Hepatocyte (in vitro differentiated cells): ENCODE measurements at regions not wholly inside any gene's neighbourhood (a gene's known extent, or its start where the extent isn't known, plus 50 kb on each side); places are given as distances from the start of the nearest gene placed in this dataset.

ENCODE experiments used
- EZH2phosphoT487 ChIP-seq: fragments of 200-600 bp; sonication (generic); IDR thresholded peaks from one replicate; pipeline ENCODE4 v1.6.1; 2018; ENCODE audit warnings: antibody characterized with exemption, mild to moderate bottlenecking, low read depth, moderate library complexity; ENCODE audit not compliant: unreplicated experiment, severe bottlenecking
- TF ChIP-seq, protein P1 (sequence below): fragments of 200-600 bp; sonication (generic); IDR thresholded peaks from 2 replicates; pipeline ENCODE4 v1.5.1; 2016; ENCODE audit warnings: antibody characterized with exemption, mild to moderate bottlenecking; ENCODE audit not compliant: poor library complexity

- TF ChIP-seq, protein P1, sequence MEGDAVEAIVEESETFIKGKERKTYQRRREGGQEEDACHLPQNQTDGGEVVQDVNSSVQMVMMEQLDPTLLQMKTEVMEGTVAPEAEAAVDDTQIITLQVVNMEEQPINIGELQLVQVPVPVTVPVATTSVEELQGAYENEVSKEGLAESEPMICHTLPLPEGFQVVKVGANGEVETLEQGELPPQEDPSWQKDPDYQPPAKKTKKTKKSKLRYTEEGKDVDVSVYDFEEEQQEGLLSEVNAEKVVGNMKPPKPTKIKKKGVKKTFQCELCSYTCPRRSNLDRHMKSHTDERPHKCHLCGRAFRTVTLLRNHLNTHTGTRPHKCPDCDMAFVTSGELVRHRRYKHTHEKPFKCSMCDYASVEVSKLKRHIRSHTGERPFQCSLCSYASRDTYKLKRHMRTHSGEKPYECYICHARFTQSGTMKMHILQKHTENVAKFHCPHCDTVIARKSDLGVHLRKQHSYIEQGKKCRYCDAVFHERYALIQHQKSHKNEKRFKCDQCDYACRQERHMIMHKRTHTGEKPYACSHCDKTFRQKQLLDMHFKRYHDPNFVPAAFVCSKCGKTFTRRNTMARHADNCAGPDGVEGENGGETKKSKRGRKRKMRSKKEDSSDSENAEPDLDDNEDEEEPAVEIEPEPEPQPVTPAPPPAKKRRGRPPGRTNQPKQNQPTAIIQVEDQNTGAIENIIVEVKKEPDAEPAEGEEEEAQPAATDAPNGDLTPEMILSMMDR: no peak
- TF ChIP-seq EZH2phosphoT487: no peak
Measured at GRCh38 chr6:137950581-137950980, 83.5 kb downstream of the TNFAIP3 start.
